ENCODE measurements at regions not wholly inside any gene's neighbourhood (a gene's known extent, or its start where the extent isn't known, plus 50 kb on each side); places are given as distances from the start of the nearest gene placed in this dataset.

- no peak for TF ChIP-seq CTCF (IDR thresholded peaks at IDR 0.05)
- TF ChIP-seq POLR2AphosphoS5 (IDR thresholded peaks at IDR 0.05), result no peak
Observed at GRCh38 chr10:10873915-10874314, 143.8 kb upstream of the CELF2 start.
